Right hindlimb (tissue), 1 donor: ENCODE measurements at regions not wholly inside any gene's neighbourhood (a gene's known extent, or its start where the extent isn't known, plus 50 kb on each side); places are given as distances from the start of the nearest gene placed in this dataset.
"Not testable (repeated sequence)": the region's sequence is repeated elsewhere in the genome, so short reads cannot be mapped to it uniquely, and the experiment has no call there.

Experiments
- DNase-seq: peaks from one replicate; pipeline ENCODE4 v3.0.0-alpha.2; 2018

- not testable (repeated sequence) for DNase-seq
Observed at GRCh38 chr4:3585567-3585966, 53.3 kb upstream of the LRPAP1 start.

GRCh38 chr4:3582091-3582475 is 49.9 kb upstream of the LRPAP1 start:
- no peak for DNase-seq
